Activated CD8-positive, alpha-beta T cell treated with anti-CD3 and anti-CD28 coated beads for 36 hours (primary cell): ENCODE measurements at regions not wholly inside any gene's neighbourhood (a gene's known extent, or its start where the extent isn't known, plus 50 kb on each side); places are given as distances from the start of the nearest gene placed in this dataset.

Source experiments
- ATAC-seq: fragments of 200-7000 bp; cut with Tn5 transposase; one replicate; pipeline ENCODE4 v1.10.0; 2021; ENCODE audit warnings: mild to moderate bottlenecking, moderate library complexity
- CTCF ChIA-PET: fragments of 350-600 bp; sonication (Branson Sonifier 250); formaldehyde crosslinking; loops from one replicate; lab custom pipeline; 2021; ENCODE audit warnings: antibody characterized with exemption; lab: Charles Lee
- POLR2A ChIA-PET: fragments of 350-600 bp; sonication (Branson Sonifier 250); formaldehyde crosslinking; loops from one replicate; lab custom pipeline; 2021; ENCODE audit warnings: antibody characterized with exemption; lab: Charles Lee
- DNase-seq: peaks from one replicate; pipeline ENCODE4 v3.0.0-alpha.2; 2020
- H3K27ac Mint-ChIP-seq: one replicate; pipeline ENCODE4 v1.8.0; 2021; ENCODE audit warnings: mild to moderate bottlenecking, mixed read lengths
- H3K27me3 Mint-ChIP-seq: one replicate; pipeline ENCODE4 v1.8.0; 2021; ENCODE audit warnings: mixed read lengths
- H3K36me3 Mint-ChIP-seq: one replicate; pipeline ENCODE4 v1.8.0; 2021; ENCODE audit warnings: low read depth, mixed read lengths
- H3K4me1 Mint-ChIP-seq: one replicate; pipeline ENCODE4 v1.8.0; 2021; ENCODE audit warnings: low read depth, mixed read lengths
- H3K4me3 Mint-ChIP-seq: one replicate; pipeline ENCODE4 v1.8.0; 2021; ENCODE audit warnings: mild to moderate bottlenecking, moderate library complexity, mixed read lengths
- H3K9me3 Mint-ChIP-seq: one replicate; pipeline ENCODE4 v1.8.0; 2021; ENCODE audit warnings: mixed read lengths
- CTCF ChIP-seq: fragments of 200-600 bp; IDR thresholded peaks from one replicate; pipeline ENCODE4 v1.8.0; 2022; ENCODE audit warnings: antibody characterized with exemption, mild to moderate bottlenecking
- intact Hi-C: fragments of 100-400 bp; cut with micrococcal nuclease; formaldehyde crosslinking; loops from one replicate; pipeline ENCODE4 v1.10.0; 2022

GRCh38 chr16:86680661-86681030 lies 102.3 kb downstream of the FOXL1 start:
- Mint-ChIP-seq H3K27ac (no peak overlapping the region), H3K4me3 (no peak overlapping the region), H3K27me3 (peaks cover 13% of the 10 kb centered on the region), H3K36me3 (no peaks in the 10 kb centered on the region), H3K4me1 (no peaks in the 10 kb centered on the region), H3K9me3 (no peaks in the 10 kb centered on the region)
- CTCF ChIA-PET, result no interaction called here
- DNase-seq (no peak), ATAC-seq (no peak)
- POLR2A ChIA-PET, result no interaction called here
- no peak for TF ChIP-seq CTCF
- intact Hi-C loops, result no loop called here

GRCh38 chr16:86681031-86681756 lies 102.8 kb downstream of the FOXL1 start:
- ChIA-PET CTCF (no interaction called here), POLR2A (no interaction called here)
- H3K4me1 Mint-ChIP-seq, result no peaks in the 10 kb centered on the region
- H3K4me3 Mint-ChIP-seq, result no peak overlapping the region
- intact Hi-C loops, result no loop called here
- DNase-seq (no peak), ATAC-seq (no peak)
- no peaks in the 10 kb centered on the region for H3K36me3 Mint-ChIP-seq
- TF ChIP-seq CTCF, result no peak
- no peaks in the 10 kb centered on the region for H3K9me3 Mint-ChIP-seq
- no peak overlapping the region for H3K27ac Mint-ChIP-seq
- H3K27me3 Mint-ChIP-seq, result peaks cover 13% of the 10 kb centered on the region

- ChIA-PET CTCF (no interaction called here), POLR2A (no interaction called here)
- ATAC-seq (no peak), DNase-seq (no peak)
- Mint-ChIP-seq H3K27me3 (peaks cover 13% of the 10 kb centered on the region), H3K9me3 (no peaks in the 10 kb centered on the region), H3K27ac (no peak overlapping the region), H3K36me3 (no peaks in the 10 kb centered on the region), H3K4me1 (no peaks in the 10 kb centered on the region), H3K4me3 (no peak overlapping the region)
- TF ChIP-seq CTCF, result no peak
- intact Hi-C loops, result no loop called here
These were observed 103.4 kb downstream of the FOXL1 start for GRCh38 chr16:86681757-86682106.

GRCh38 chr16:86682219-86682904 lies 104.0 kb downstream of the FOXL1 start:
- intact Hi-C loops, result no loop called here
- DNase-seq (no peak), ATAC-seq (no peak)
- H3K9me3 Mint-ChIP-seq, result no peaks in the 10 kb centered on the region
- H3K27ac Mint-ChIP-seq, result no peak overlapping the region
- POLR2A ChIA-PET, result no interaction called here
- TF ChIP-seq CTCF, result no peak
- no peaks in the 10 kb centered on the region for H3K4me1 Mint-ChIP-seq
- no peaks in the 10 kb centered on the region for H3K36me3 Mint-ChIP-seq
- H3K4me3 Mint-ChIP-seq, result no peak overlapping the region
- CTCF ChIA-PET, result no interaction called here
- H3K27me3 Mint-ChIP-seq, result peaks cover 13% of the 10 kb centered on the region

- DNase-seq (no peak), ATAC-seq (no peak)
- Mint-ChIP-seq H3K27ac (no peak overlapping the region), H3K27me3 (peaks cover 13% of the 10 kb centered on the region), H3K4me3 (no peak overlapping the region), H3K36me3 (no peaks in the 10 kb centered on the region), H3K9me3 (no peaks in the 10 kb centered on the region), H3K4me1 (no peaks in the 10 kb centered on the region)
- TF ChIP-seq CTCF, result no peak
- ChIA-PET POLR2A (no interaction called here), CTCF (no interaction called here)
- intact Hi-C loops, result no loop called here
These were observed 105.3 kb downstream of the FOXL1 start for GRCh38 chr16:86683441-86684194.
